ENCODE measurements at regions not wholly inside any gene's neighbourhood (a gene's known extent, or its start where the extent isn't known, plus 50 kb on each side); places are given as distances from the start of the nearest gene placed in this dataset.

GRCh38 chr2:120890566-120891360, 155.1 kb downstream of the GLI2 start:
- H3K27me3 ChIP-seq (ENCODE audit: control insufficient read depth, insufficient read depth, low read length) = no peaks in the 10 kb centered on the region
- no peaks in the 10 kb centered on the region for H3K9me3 ChIP-seq (ENCODE audit: control insufficient read depth, insufficient read depth, low read length)
- DNase-seq (ENCODE audit: low read depth, low spot score) = no peak
- WGBS (ENCODE audit: insufficient coverage, insufficient read length) = no CpG with 5 or more reads among the region's 12 CpGs
- no peak overlapping the region for H3K27ac ChIP-seq (ENCODE audit: low read length)
- peaks cover 3% of the 10 kb centered on the region for H3K4me1 ChIP-seq (ENCODE audit: control insufficient read depth, insufficient read depth, low read length)
- H3K4me3 ChIP-seq (ENCODE audit: low read length) = no peak overlapping the region
- H3K36me3 ChIP-seq (ENCODE audit: control insufficient read depth, insufficient read depth, low read length) = no peaks in the 10 kb centered on the region

- H3K4me3 ChIP-seq (ENCODE audit: low read length) = no peak overlapping the region
- no peak overlapping the region for H3K27ac ChIP-seq (ENCODE audit: low read length)
- no peaks in the 10 kb centered on the region for H3K27me3 ChIP-seq (ENCODE audit: control insufficient read depth, insufficient read depth, low read length)
- H3K36me3 ChIP-seq (ENCODE audit: control insufficient read depth, insufficient read depth, low read length) = no peaks in the 10 kb centered on the region
- no peak for DNase-seq (ENCODE audit: low read depth, low spot score)
- WGBS (ENCODE audit: insufficient coverage, insufficient read length) = no CpG with 5 or more reads among the region's 8 CpGs
- no peaks in the 10 kb centered on the region for H3K9me3 ChIP-seq (ENCODE audit: control insufficient read depth, insufficient read depth, low read length)
- peaks cover 3% of the 10 kb centered on the region for H3K4me1 ChIP-seq (ENCODE audit: control insufficient read depth, insufficient read depth, low read length)
These were observed 156.8 kb downstream of the GLI2 start for GRCh38 chr2:120892271-120892966.

- Histone ChIP-seq H3K27me3 (ENCODE audit: control insufficient read depth, insufficient read depth, low read length) (no peaks in the 10 kb centered on the region), H3K9me3 (ENCODE audit: control insufficient read depth, insufficient read depth, low read length) (no peaks in the 10 kb centered on the region), H3K36me3 (ENCODE audit: control insufficient read depth, insufficient read depth, low read length) (no peaks in the 10 kb centered on the region), H3K4me3 (ENCODE audit: low read length) (no peak overlapping the region), H3K27ac (ENCODE audit: low read length) (no peak overlapping the region), H3K4me1 (ENCODE audit: control insufficient read depth, insufficient read depth, low read length) (peaks cover 3% of the 10 kb centered on the region)
- WGBS (ENCODE audit: insufficient coverage, insufficient read length) = no CpG with 5 or more reads among the region's 11 CpGs
- DNase-seq (ENCODE audit: low read depth, low spot score) = no peak
These were observed 157.4 kb downstream of the GLI2 start for GRCh38 chr2:120892967-120893667.

- Histone ChIP-seq H3K27me3 (ENCODE audit: control insufficient read depth, insufficient read depth, low read length) (no peaks in the 10 kb centered on the region), H3K4me1 (ENCODE audit: control insufficient read depth, insufficient read depth, low read length) (peaks cover 3% of the 10 kb centered on the region), H3K9me3 (ENCODE audit: control insufficient read depth, insufficient read depth, low read length) (no peaks in the 10 kb centered on the region), H3K27ac (ENCODE audit: low read length) (no peak overlapping the region), H3K36me3 (ENCODE audit: control insufficient read depth, insufficient read depth, low read length) (no peaks in the 10 kb centered on the region), H3K4me3 (ENCODE audit: low read length) (no peak overlapping the region)
- no peak for DNase-seq (ENCODE audit: low read depth, low spot score)
- no CpG with 5 or more reads among the region's 18 CpGs for WGBS (ENCODE audit: insufficient coverage, insufficient read length)
These were observed 158.3 kb downstream of the GLI2 start for GRCh38 chr2:120893811-120894584.

GRCh38 chr2:120894966-120895365, 159.3 kb downstream of the GLI2 start:
- no peaks in the 10 kb centered on the region for H3K9me3 ChIP-seq (ENCODE audit: control insufficient read depth, insufficient read depth, low read length)
- no peak overlapping the region for H3K27ac ChIP-seq (ENCODE audit: low read length)
- peaks cover 7% of the 10 kb centered on the region for H3K4me1 ChIP-seq (ENCODE audit: control insufficient read depth, insufficient read depth, low read length)
- H3K4me3 ChIP-seq (ENCODE audit: low read length) = no peak overlapping the region
- no peak for DNase-seq (ENCODE audit: low read depth, low spot score)
- H3K27me3 ChIP-seq (ENCODE audit: control insufficient read depth, insufficient read depth, low read length) = no peaks in the 10 kb centered on the region
- WGBS (ENCODE audit: insufficient coverage, insufficient read length) = no CpG with 5 or more reads among the region's 5 CpGs
- H3K36me3 ChIP-seq (ENCODE audit: control insufficient read depth, insufficient read depth, low read length) = no peaks in the 10 kb centered on the region

- peaks cover 7% of the 10 kb centered on the region for H3K4me1 ChIP-seq (ENCODE audit: control insufficient read depth, insufficient read depth, low read length)
- H3K27ac ChIP-seq (ENCODE audit: low read length) = no peak overlapping the region
- no peak for DNase-seq (ENCODE audit: low read depth, low spot score)
- H3K9me3 ChIP-seq (ENCODE audit: control insufficient read depth, insufficient read depth, low read length) = no peaks in the 10 kb centered on the region
- no peaks in the 10 kb centered on the region for H3K36me3 ChIP-seq (ENCODE audit: control insufficient read depth, insufficient read depth, low read length)
- H3K27me3 ChIP-seq (ENCODE audit: control insufficient read depth, insufficient read depth, low read length) = no peaks in the 10 kb centered on the region
- no peak overlapping the region for H3K4me3 ChIP-seq (ENCODE audit: low read length)
- no CpG with 5 or more reads among the region's 3 CpGs for WGBS (ENCODE audit: insufficient coverage, insufficient read length)
These were observed 160.5 kb downstream of the GLI2 start for GRCh38 chr2:120896126-120896525.

GRCh38 chr2:120896901-120897300, 161.2 kb downstream of the GLI2 start:
- H3K4me3 ChIP-seq (ENCODE audit: low read length) = no peak overlapping the region
- no CpG with 5 or more reads among the region's 9 CpGs for WGBS (ENCODE audit: insufficient coverage, insufficient read length)
- DNase-seq (ENCODE audit: low read depth, low spot score) = no peak
- H3K4me1 ChIP-seq (ENCODE audit: control insufficient read depth, insufficient read depth, low read length) = peaks cover 7% of the 10 kb centered on the region
- no peaks in the 10 kb centered on the region for H3K36me3 ChIP-seq (ENCODE audit: control insufficient read depth, insufficient read depth, low read length)
- no peaks in the 10 kb centered on the region for H3K9me3 ChIP-seq (ENCODE audit: control insufficient read depth, insufficient read depth, low read length)
- H3K27me3 ChIP-seq (ENCODE audit: control insufficient read depth, insufficient read depth, low read length) = no peaks in the 10 kb centered on the region
- H3K27ac ChIP-seq (ENCODE audit: low read length) = no peak overlapping the region

GRCh38 chr2:120897399-120897798, 161.7 kb downstream of the GLI2 start:
- Histone ChIP-seq H3K9me3 (ENCODE audit: control insufficient read depth, insufficient read depth, low read length) (no peaks in the 10 kb centered on the region), H3K36me3 (ENCODE audit: control insufficient read depth, insufficient read depth, low read length) (no peaks in the 10 kb centered on the region), H3K27ac (ENCODE audit: low read length) (no peak overlapping the region), H3K4me3 (ENCODE audit: low read length) (no peak overlapping the region), H3K4me1 (ENCODE audit: control insufficient read depth, insufficient read depth, low read length) (peaks cover 7% of the 10 kb centered on the region), H3K27me3 (ENCODE audit: control insufficient read depth, insufficient read depth, low read length) (no peaks in the 10 kb centered on the region)
- WGBS (ENCODE audit: insufficient coverage, insufficient read length) = no CpG with 5 or more reads among the region's 2 CpGs
- DNase-seq (ENCODE audit: low read depth, low spot score) = no peak

- Histone ChIP-seq H3K36me3 (ENCODE audit: control insufficient read depth, insufficient read depth, low read length) (no peaks in the 10 kb centered on the region), H3K4me3 (ENCODE audit: low read length) (no peak overlapping the region), H3K27ac (ENCODE audit: low read length) (no peak overlapping the region), H3K9me3 (ENCODE audit: control insufficient read depth, insufficient read depth, low read length) (no peaks in the 10 kb centered on the region), H3K27me3 (ENCODE audit: control insufficient read depth, insufficient read depth, low read length) (no peaks in the 10 kb centered on the region), H3K4me1 (ENCODE audit: control insufficient read depth, insufficient read depth, low read length) (peaks cover 4% of the 10 kb centered on the region)
- no CpG with 5 or more reads among the region's 5 CpGs for WGBS (ENCODE audit: insufficient coverage, insufficient read length)
- no peak for DNase-seq (ENCODE audit: low read depth, low spot score)
These were observed 162.8 kb downstream of the GLI2 start for GRCh38 chr2:120898496-120898895.

Data from iPS DF 6.9 (cell line).